OCI-LY3 (cell line): ENCODE measurements at regions not wholly inside any gene's neighbourhood (a gene's known extent, or its start where the extent isn't known, plus 50 kb on each side); places are given as distances from the start of the nearest gene placed in this dataset.

Experiments
- EZH2phosphoT487 ChIP-seq: fragments of 200-600 bp; shearing (Covaris generic); IDR thresholded peaks from 2 replicates; pipeline ENCODE4 v1.6.1; 2018; ENCODE audit warnings: antibody characterized with exemption, mixed run types, low read depth
- TF ChIP-seq, protein P1 (sequence below): fragments of 200-600, 300-600 bp; sonication (generic); IDR thresholded peaks from 2 replicates; pipeline ENCODE4 v1.5.1; 2014; ENCODE audit warnings: antibody characterized with exemption, low read length, low read depth

GRCh38 chr2:188022389-188022788 lies 269.3 kb upstream of the GULP1 start:
- TF ChIP-seq, protein P1, sequence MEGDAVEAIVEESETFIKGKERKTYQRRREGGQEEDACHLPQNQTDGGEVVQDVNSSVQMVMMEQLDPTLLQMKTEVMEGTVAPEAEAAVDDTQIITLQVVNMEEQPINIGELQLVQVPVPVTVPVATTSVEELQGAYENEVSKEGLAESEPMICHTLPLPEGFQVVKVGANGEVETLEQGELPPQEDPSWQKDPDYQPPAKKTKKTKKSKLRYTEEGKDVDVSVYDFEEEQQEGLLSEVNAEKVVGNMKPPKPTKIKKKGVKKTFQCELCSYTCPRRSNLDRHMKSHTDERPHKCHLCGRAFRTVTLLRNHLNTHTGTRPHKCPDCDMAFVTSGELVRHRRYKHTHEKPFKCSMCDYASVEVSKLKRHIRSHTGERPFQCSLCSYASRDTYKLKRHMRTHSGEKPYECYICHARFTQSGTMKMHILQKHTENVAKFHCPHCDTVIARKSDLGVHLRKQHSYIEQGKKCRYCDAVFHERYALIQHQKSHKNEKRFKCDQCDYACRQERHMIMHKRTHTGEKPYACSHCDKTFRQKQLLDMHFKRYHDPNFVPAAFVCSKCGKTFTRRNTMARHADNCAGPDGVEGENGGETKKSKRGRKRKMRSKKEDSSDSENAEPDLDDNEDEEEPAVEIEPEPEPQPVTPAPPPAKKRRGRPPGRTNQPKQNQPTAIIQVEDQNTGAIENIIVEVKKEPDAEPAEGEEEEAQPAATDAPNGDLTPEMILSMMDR = no peak
- no peak for TF ChIP-seq EZH2phosphoT487
